H1 (cell line): ENCODE measurements at regions not wholly inside any gene's neighbourhood (a gene's known extent, or its start where the extent isn't known, plus 50 kb on each side); places are given as distances from the start of the nearest gene placed in this dataset.
A peak's percentile ranks its signal among the peaks of the same experiment; 100 is the strongest.

Source experiments
- CTCF ChIA-PET: fragments of 300-600 bp; sonication (Branson Sonifier 250); formaldehyde crosslinking; loops from one replicate; lab custom pipeline; 2021; ENCODE audit not compliant: partially characterized antibody; lab: Charles Lee
- POLR2A ChIA-PET: fragments of 300-600 bp; sonication (Branson Sonifier 250); formaldehyde crosslinking; loops from one replicate; lab custom pipeline; 2021; ENCODE audit warnings: inconsistent platforms; ENCODE audit not compliant: partially characterized antibody; lab: Charles Lee
- DNase-seq, 2 experiments: peaks; one replicate each; pipeline versions ENCODE4 v3.0.0 to v3.0.0-alpha.2; 2010 to 2022; ENCODE audit warnings: low spot score in 2 of 2, low read depth in 1 of 2, mixed read lengths in 1 of 2
- FAIRE-seq: peaks from 2 replicates; lab custom pipeline; 2011; peaks lifted over from hg19 to GRCh38; lab: Jason Lieb, UNC
- H2AFZ ChIP-seq: 2 replicates; pipeline ENCODE4 v1.8.1; 2012; ENCODE audit warnings: low read length, inconsistent platforms
- H2AK5ac ChIP-seq: 2 replicates; pipeline ENCODE4 v1.6.1; 2013; ENCODE audit warnings: low read depth, low read length
- H2BK120ac ChIP-seq: replicated peaks from 2 replicates; pipeline ENCODE3; 2013; ENCODE audit warnings: low read depth, low read length, inconsistent platforms
- H2BK12ac ChIP-seq: 2 replicates; pipeline ENCODE4 v1.6.1; 2013; ENCODE audit warnings: low read depth, low read length
- H2BK15ac ChIP-seq: 2 replicates; pipeline ENCODE4 v1.6.1; 2013; ENCODE audit warnings: low read length
- H2BK20ac ChIP-seq: 2 replicates; pipeline ENCODE4 v1.6.1; 2013; ENCODE audit warnings: low read length
- H2BK5ac ChIP-seq: 2 replicates; pipeline ENCODE4 v1.6.1; 2013; ENCODE audit warnings: low read depth, low read length
- H3K14ac ChIP-seq: 2 replicates; pipeline ENCODE4 v1.6.1; 2013; ENCODE audit warnings: inconsistent platforms; ENCODE audit not compliant: insufficient read length
- H3K18ac ChIP-seq: 2 replicates; pipeline ENCODE4 v1.6.1; 2013; ENCODE audit warnings: low read length; ENCODE audit errors: extremely low read depth
- H3K23ac ChIP-seq: 2 replicates; pipeline ENCODE4 v1.6.1; 2013; ENCODE audit warnings: inconsistent platforms; ENCODE audit not compliant: insufficient read length
- H3K23me2 ChIP-seq: 2 replicates; pipeline ENCODE4 v1.6.1; 2013; ENCODE audit warnings: low read depth, low read length
- H3K27ac ChIP-seq: 2 replicates; pipeline ENCODE4 v1.6.1; 2011; ENCODE audit warnings: low read depth, low read length, inconsistent platforms
- H3K27me3 ChIP-seq, 4 experiments: replicated peaks in 1 of 4; 1 replicate in 1 of 4; 2 replicates in 3 of 4; pipeline versions ENCODE4 v1.6.1 to v1.8.1; 2011 to 2013; ENCODE audit warnings: low read length in 3 of 4, mild to moderate bottlenecking in 3 of 4, inconsistent platforms in 2 of 4, mixed read lengths in 2 of 4, moderate library complexity in 1 of 4; ENCODE audit not compliant: control insufficient read depth in 3 of 4, insufficient read depth in 3 of 4; ENCODE audit errors: extremely low read depth in 1 of 4
- H3K36me3 ChIP-seq, 4 experiments: 2 replicates each; pipeline versions ENCODE4 v1.6.1 to v1.8.1; 2011 to 2013; ENCODE audit warnings: mild to moderate bottlenecking in 4 of 4, low read length in 3 of 4, moderate library complexity in 2 of 4, control low read depth in 1 of 4, inconsistent platforms in 1 of 4; ENCODE audit not compliant: insufficient read depth in 4 of 4, control insufficient read depth in 2 of 4
- H3K4ac ChIP-seq: replicated peaks from 2 replicates; pipeline ENCODE3; 2013; ENCODE audit warnings: low read length, low read depth, mixed read lengths, inconsistent platforms; ENCODE audit not compliant: insufficient read length
- H3K4me1 ChIP-seq, 4 experiments: replicated peaks in 1 of 4; 1 replicate in 1 of 4; 2 replicates in 3 of 4; pipeline versions ENCODE4 v1.6.1 to v1.8.1; 2011 to 2013; ENCODE audit warnings: low read length in 3 of 4, inconsistent platforms in 2 of 4, mixed read lengths in 1 of 4; ENCODE audit not compliant: insufficient read depth in 4 of 4, control insufficient read depth in 3 of 4
- H3K4me2 ChIP-seq, 2 experiments: 2 replicates each; pipeline versions ENCODE4 v1.6.1 to v1.8.1; 2011 to 2013; ENCODE audit warnings: low read depth in 2 of 2, low read length in 2 of 2, control low read depth in 1 of 2, inconsistent platforms in 1 of 2, mild to moderate bottlenecking in 1 of 2; ENCODE audit not compliant: insufficient read depth in 1 of 2
- H3K4me3 ChIP-seq, 4 experiments: fragments of 200-600, 300-600 bp in 1 of 4; sonication (generic), shearing (Covaris generic), sonication (Bioruptor Twin) in 1 of 4; 2 replicates each; pipeline versions ENCODE4 v1.5.1 to v1.8.1; 2011 to 2016; ENCODE audit warnings: low read length in 4 of 4, low read depth in 3 of 4, control low read depth in 2 of 4, inconsistent platforms in 2 of 4, mild to moderate bottlenecking in 2 of 4, mixed read lengths in 1 of 4, moderate library complexity in 1 of 4; ENCODE audit not compliant: insufficient read depth in 2 of 4; ENCODE audit errors: extremely low read depth in 1 of 4
- H3K56ac ChIP-seq: replicated peaks from 2 replicates; pipeline ENCODE3; 2013; ENCODE audit warnings: low read depth, mild to moderate bottlenecking, mixed read lengths, low read length, inconsistent platforms; ENCODE audit not compliant: insufficient read length
- H3K79me1 ChIP-seq: 2 replicates; pipeline ENCODE4 v1.6.1; 2013; ENCODE audit warnings: low read depth, low read length, control low read depth
- H3K79me2 ChIP-seq, 2 experiments: 2 replicates each; pipeline versions ENCODE4 v1.6.1 to v1.8.1; 2012 to 2013; ENCODE audit warnings: low read length in 2 of 2, mild to moderate bottlenecking in 2 of 2, inconsistent platforms in 1 of 2; ENCODE audit not compliant: insufficient read depth in 2 of 2, control insufficient read depth in 1 of 2
- H3K9ac ChIP-seq, 4 experiments: replicated peaks in 1 of 4; 1 replicate in 1 of 4; 2 replicates in 3 of 4; pipeline versions ENCODE4 v1.6.1 to v1.8.1; 2011 to 2013; ENCODE audit warnings: low read depth in 3 of 4, low read length in 3 of 4, control low read depth in 2 of 4, mild to moderate bottlenecking in 2 of 4, moderate library complexity in 2 of 4, inconsistent platforms in 1 of 4; ENCODE audit errors: extremely low read depth in 1 of 4
- H3K9me3 ChIP-seq, 2 experiments: 2 replicates each; pipeline versions ENCODE4 v1.6.1 to v1.8.1; 2012 to 2013; ENCODE audit warnings: mild to moderate bottlenecking in 2 of 2, moderate library complexity in 2 of 2, control low read depth in 1 of 2, inconsistent platforms in 1 of 2, low read depth in 1 of 2, low read length in 1 of 2, mixed read lengths in 1 of 2; ENCODE audit not compliant: insufficient read depth in 2 of 2
- H4K20me1 ChIP-seq, 2 experiments: replicated peaks in 1 of 2; 2 replicates each; pipeline versions ENCODE3 to v1.8.1; 2011 to 2013; ENCODE audit warnings: inconsistent platforms in 2 of 2, low read length in 2 of 2, mild to moderate bottlenecking in 1 of 2; ENCODE audit not compliant: insufficient read depth in 2 of 2, control insufficient read depth in 1 of 2
- H4K5ac ChIP-seq: 2 replicates; pipeline ENCODE4 v1.6.1; 2013; ENCODE audit warnings: low read length, low read depth, mixed read lengths, inconsistent platforms; ENCODE audit not compliant: insufficient read length
- H4K8ac ChIP-seq: 2 replicates; pipeline ENCODE4 v1.8.0; 2013; ENCODE audit warnings: mild to moderate bottlenecking, moderate library complexity, low read length, inconsistent platforms; ENCODE audit not compliant: insufficient read depth; ENCODE audit errors: extremely low read depth
- H4K91ac ChIP-seq: replicated peaks from 2 replicates; pipeline ENCODE3; 2013; ENCODE audit warnings: low read length, mixed read lengths, inconsistent platforms; ENCODE audit not compliant: insufficient read length
- GTF2F1 ChIP-seq: IDR thresholded peaks from 2 replicates; pipeline ENCODE4 v1.6.1; 2012; ENCODE audit warnings: low read depth, low read length, improper control_type of control experiment, borderline replicate concordance
- HDAC2 ChIP-seq, 2 experiments: fragments of 300-600 bp in 1 of 2; sonication (generic) in 1 of 2; IDR thresholded peaks; 2 replicates each; pipeline ENCODE4 v1.6.1; 2011 to 2012; ENCODE audit warnings: low read depth in 2 of 2, low read length in 2 of 2, mild to moderate bottlenecking in 2 of 2, moderate library complexity in 2 of 2, borderline replicate concordance in 1 of 2, inconsistent platforms in 1 of 2
- KDM1A ChIP-seq: fragments of 200-600, 300-600 bp; sonication (generic); IDR thresholded peaks from 2 replicates; pipeline ENCODE4 v1.7.1; 2016; ENCODE audit warnings: mild to moderate bottlenecking, low read length, borderline replicate concordance
- KDM4A ChIP-seq: IDR thresholded peaks from one replicate; pipeline ENCODE4 v1.7.1; 2012; ENCODE audit warnings: low read depth, mild to moderate bottlenecking, moderate library complexity, low read length, inconsistent platforms; ENCODE audit not compliant: severe bottlenecking
- POLR2A ChIP-seq, 2 experiments: IDR thresholded peaks; 1 replicate in 1 of 2; 2 replicates in 1 of 2; pipeline ENCODE4 v1.6.1; 2011; ENCODE audit warnings: low read depth in 2 of 2, low read length in 2 of 2, mild to moderate bottlenecking in 2 of 2; ENCODE audit errors: control extremely low read depth in 1 of 2
- SAP30 ChIP-seq: fragments of 300-600 bp; sonication (generic); IDR thresholded peaks from 2 replicates; pipeline ENCODE4 v1.7.1; 2012; ENCODE audit warnings: low read length, moderate library complexity, mild to moderate bottlenecking, inconsistent platforms; ENCODE audit not compliant: insufficient read depth, insufficient replicate concordance
- SIN3A ChIP-seq, 2 experiments: IDR thresholded peaks in 1 of 2; conservative IDR thresholded peaks in 1 of 2; 2 replicates each; pipeline ENCODE4 v1.6.1; 2011 to 2012; ENCODE audit warnings: low read length in 2 of 2, improper control_type of control experiment in 1 of 2, low read depth in 1 of 2, mild to moderate bottlenecking in 1 of 2
- SP1 ChIP-seq: IDR thresholded peaks from 2 replicates; pipeline ENCODE4 v1.6.1; 2011; ENCODE audit warnings: low read depth, low read length
- SP4 ChIP-seq: IDR thresholded peaks from 2 replicates; pipeline ENCODE4 v1.6.1; 2012; ENCODE audit warnings: low read length, inconsistent platforms
- TBP ChIP-seq: IDR thresholded peaks from 2 replicates; pipeline ENCODE4 v1.6.1; 2011; ENCODE audit warnings: low read depth, low read length, improper control_type of control experiment
- TCF12 ChIP-seq: IDR thresholded peaks from 2 replicates; pipeline ENCODE4 v1.6.1; 2011; ENCODE audit warnings: low read depth, mild to moderate bottlenecking, low read length
- WGBS, 2 experiments: shearing (Covaris generic) in 1 of 2; methylation state at CpG; one replicate each; pipeline versions ENCODE4 v1.1.6 to v1.1.7; 2013 to 2015; ENCODE audit warnings: low lambda C conversion rate in 2 of 2, mixed read lengths in 2 of 2, inconsistent platforms in 1 of 2, low coverage in 1 of 2, missing lambda C conversion rate in 1 of 2; ENCODE audit not compliant: insufficient replicate concordance in 2 of 2, insufficient coverage in 1 of 2, insufficient read length in 1 of 2; ENCODE audit errors: extremely low coverage in 1 of 2, missing lambda C conversion rate in 1 of 2; 5-methylcytosine and 5-hydroxymethylcytosine counted together
- TF ChIP-seq, protein P1 (sequence below): IDR thresholded peaks from 2 replicates; pipeline ENCODE4 v1.6.1; 2011; ENCODE audit warnings: low read depth, mild to moderate bottlenecking, low read length; ENCODE audit not compliant: insufficient read depth
- TF ChIP-seq, protein P2 (sequence below): IDR thresholded peaks from 2 replicates; pipeline ENCODE4 v1.6.1; 2012; ENCODE audit warnings: inconsistent platforms

DNA sequence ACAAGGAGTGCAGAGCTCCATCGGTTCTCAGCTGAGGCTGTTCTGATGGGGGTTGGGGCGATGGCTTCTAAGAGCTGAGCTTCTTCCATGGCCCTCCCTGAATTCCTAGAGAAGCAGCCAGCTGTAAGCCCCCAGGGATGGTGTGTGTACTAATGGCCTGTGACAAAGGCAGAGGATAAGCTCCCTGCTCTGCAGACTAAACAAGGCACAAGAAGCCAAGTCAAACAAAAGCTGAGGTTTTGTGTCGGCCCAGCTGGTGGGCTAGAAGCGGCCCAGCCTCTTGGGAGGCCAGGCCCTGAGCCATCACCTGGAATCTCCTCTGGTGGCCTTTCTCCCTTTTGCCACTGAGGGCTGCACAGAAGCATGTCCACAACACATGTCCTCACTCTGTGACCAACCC is 75.0 kb upstream of the XPA start:
- Histone ChIP-seq H2BK20ac (no peak overlapping the region), H3K9ac (no peak overlapping the region), H3K56ac (no peak overlapping the region), H2BK15ac (no peak overlapping the region), H4K5ac (no peak overlapping the region), H3K4me2 (peak overlapping the region; percentile 30 to 44), H3K36me3 (no peaks in the 10 kb centered on the region), H2BK12ac (0 out of 2 replicates have a peak overlapping the region, but pooled peaks have one; percentile 5), H4K20me1 (no peaks in the 10 kb centered on the region), H3K79me1 (no peaks in the 10 kb centered on the region), H3K4me1 (peaks cover 0 to 9% (median 4%) of the 10 kb centered on the region in 4 experiments; a peak in 4 of 7 replicates), H3K18ac (no peak overlapping the region), H3K27me3 (peaks cover 0 to 3% (median 2%) of the 10 kb centered on the region in 4 experiments; a peak in 3 of 7 replicates), H3K9me3 (no peaks in the 10 kb centered on the region), H3K79me2 (no peaks in the 10 kb centered on the region), H3K4me3 (no peak overlapping the region), H2BK120ac (no peak overlapping the region), H2AFZ (no peak overlapping the region), H2AK5ac (no peak overlapping the region), H3K23me2 (no peaks in the 10 kb centered on the region; the same call in 1 of the 2 replicates), H3K23ac (no peak overlapping the region), H3K27ac (no peak overlapping the region), H3K4ac (no peak overlapping the region), H4K8ac (no peak overlapping the region), H3K14ac (no peak overlapping the region), H2BK5ac (no peak overlapping the region), H4K91ac (no peak overlapping the region)
- ChIA-PET CTCF (no interaction called here), POLR2A (no interaction called here)
- 70% methylated on average over 4 of the region's 4 CpGs; no CpG with 5 or more reads in 1 of the 2 experiments for WGBS, 2 experiments
- FAIRE-seq (no peak), DNase-seq (no peak)
- TF ChIP-seq TBP (no peak), POLR2A (IDR thresholded peaks at IDR 0.05; ENCODE audit: control extremely low read depth in 1 of 2, low read depth in 2 of 2, low read length in 2 of 2) (no peak), SP4 (no peak), SP1 (0 out of 2 replicates have a peak, but pooled peaks have one; percentile 8), SAP30 (no peak), HDAC2 (IDR thresholded peaks at IDR 0.05; ENCODE audit: borderline replicate concordance in 1 of 2, low read depth in 2 of 2, low read length in 2 of 2) (peak in 1 of 2 experiments; percentile 87; a peak in 2 of 4 replicates), SIN3A (conservative IDR thresholded peaks at IDR 0.05 in 1 of 2, IDR thresholded peaks at IDR 0.05 in 1 of 2; ENCODE audit: low read depth in 1 of 2, low read length in 2 of 2) (no peak), KDM4A (no peak), GTF2F1 (no peak), TCF12 (0 out of 2 replicates have a peak, but pooled peaks have one; percentile 62), KDM1A (peak; percentile 87; the same call in 1 of the 2 replicates)
- TF ChIP-seq, protein P1, sequence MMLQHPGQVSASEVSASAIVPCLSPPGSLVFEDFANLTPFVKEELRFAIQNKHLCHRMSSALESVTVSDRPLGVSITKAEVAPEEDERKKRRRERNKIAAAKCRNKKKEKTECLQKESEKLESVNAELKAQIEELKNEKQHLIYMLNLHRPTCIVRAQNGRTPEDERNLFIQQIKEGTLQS: no peak
- TF ChIP-seq, protein P2, sequence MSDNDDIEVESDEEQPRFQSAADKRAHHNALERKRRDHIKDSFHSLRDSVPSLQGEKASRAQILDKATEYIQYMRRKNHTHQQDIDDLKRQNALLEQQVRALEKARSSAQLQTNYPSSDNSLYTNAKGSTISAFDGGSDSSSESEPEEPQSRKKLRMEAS: no peak
